CD4-positive, alpha-beta T cell treated with Interleukin-17A for 1 hour (primary cell): ENCODE measurements at regions not wholly inside any gene's neighbourhood (a gene's known extent, or its start where the extent isn't known, plus 50 kb on each side); places are given as distances from the start of the nearest gene placed in this dataset.

Source experiments
- DNase-seq: peaks from one replicate; pipeline ENCODE4 v3.0.0-alpha.2; 2020

DNA sequence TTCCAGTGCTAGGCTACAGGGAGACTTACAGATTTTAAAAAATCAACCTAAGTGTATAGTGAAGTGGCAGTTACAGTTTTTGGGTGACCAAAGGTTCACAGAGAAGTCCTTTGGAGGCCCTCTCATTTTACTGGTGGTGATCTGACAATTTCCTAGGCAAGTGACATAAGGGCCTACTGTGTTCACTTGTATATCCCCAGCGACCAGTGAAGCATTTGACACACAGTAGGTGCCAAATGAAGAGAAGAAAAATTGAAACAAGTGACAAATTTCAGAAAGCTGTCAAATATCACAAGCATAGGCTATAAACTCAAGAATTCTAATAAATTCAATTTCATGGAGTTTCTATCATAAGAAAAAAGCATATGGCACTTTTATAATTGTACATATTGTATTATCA, 89.5 kb downstream of the RPL22L1 start:
- no peak for DNase-seq

DNA sequence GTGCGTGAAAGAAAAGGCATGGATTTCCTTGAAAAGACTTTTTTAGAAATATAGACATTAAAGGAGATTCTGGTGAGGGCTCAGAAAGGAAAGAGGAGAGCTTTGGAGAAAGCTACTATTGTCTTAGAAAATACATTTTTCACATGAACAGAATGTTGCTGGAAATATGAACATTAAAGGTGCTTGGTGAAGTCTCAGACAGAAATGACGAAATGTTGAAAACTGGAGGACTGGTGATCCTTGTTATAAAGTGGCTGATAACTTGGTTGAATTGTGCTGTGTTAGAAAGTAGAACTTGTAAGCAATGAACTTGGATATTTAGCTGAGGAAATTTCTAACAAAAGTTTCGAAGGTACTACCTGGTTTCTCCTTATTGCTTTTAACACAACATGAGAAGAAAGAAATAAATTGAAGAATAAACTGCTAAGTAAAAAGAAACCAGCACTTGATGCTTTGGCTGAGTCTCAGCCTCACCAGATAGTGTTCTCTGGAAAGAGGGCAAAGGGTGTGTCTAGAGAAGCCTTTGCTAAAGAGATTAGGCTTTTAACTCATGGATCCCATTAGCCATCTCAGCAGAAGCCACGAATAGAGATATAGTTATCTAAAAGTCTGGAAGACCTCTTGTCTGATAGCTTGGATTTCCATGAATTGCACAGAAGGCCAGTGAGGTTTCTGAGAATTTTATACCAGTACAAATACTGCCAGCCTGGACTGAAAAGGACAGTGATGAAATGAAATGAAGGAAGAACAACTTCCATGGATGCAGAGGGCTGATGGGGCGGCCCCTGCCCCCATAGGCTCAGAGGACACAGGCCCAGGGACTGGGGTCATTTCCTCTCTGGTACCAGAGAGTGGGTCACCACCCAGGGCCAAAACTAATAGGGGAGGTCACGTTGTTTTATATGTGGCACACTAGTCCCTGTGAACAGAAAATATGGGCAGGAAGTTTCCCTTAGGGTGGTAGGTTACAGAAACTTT, 91.5 kb downstream of the RPL22L1 start:
- no peak for DNase-seq

DNA sequence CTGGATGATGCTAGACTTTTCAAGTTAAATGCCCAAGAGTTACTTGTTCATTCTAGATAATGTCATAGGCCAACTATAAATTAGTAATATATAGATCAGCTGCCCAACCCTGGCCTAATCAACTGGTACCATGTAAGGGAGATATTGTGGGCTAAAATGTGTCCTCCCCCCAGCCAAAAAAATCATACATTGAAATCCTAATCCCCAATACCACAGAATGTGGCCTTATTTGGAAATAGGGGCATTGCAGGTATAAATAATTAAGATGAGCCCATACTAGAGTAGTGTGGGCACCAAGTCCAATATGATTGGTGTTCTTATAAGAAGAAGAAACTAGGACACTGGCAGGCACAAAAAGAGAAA, 92.5 kb downstream of the RPL22L1 start:
- DNase-seq, result no peak

DNA sequence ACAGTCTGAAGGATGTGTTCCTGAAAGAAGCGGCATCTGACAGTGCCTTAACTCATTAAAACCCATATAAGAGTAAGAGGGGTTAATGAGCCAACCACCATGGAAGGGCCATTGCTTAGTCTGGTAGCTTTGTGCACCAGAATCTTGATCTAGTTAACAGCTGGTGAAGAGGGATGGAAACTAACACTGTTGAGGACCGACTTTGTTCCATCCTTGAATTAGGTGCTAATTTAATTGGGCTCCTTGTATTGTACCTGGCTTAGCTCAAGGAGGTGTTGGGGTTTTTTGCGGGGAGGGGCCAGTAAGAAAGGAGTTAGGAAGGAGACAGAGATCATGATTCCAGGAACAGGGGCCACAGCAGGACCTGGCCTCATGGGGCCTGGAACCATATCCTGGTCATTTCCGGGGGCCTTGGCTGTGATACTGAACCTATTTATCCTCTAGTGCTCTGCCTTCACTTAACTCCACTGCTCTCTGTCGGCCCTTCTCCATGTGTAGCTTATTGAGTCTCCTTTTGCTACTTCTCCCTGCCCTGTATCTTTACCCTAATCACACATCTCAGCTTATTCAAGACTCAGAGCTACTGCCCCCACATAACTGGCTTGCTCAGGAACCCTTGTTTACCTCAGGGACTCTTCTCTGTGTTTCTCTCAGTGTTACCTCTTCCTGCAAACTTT, 93.0 kb downstream of the RPL22L1 start:
- DNase-seq, result no peak

DNA sequence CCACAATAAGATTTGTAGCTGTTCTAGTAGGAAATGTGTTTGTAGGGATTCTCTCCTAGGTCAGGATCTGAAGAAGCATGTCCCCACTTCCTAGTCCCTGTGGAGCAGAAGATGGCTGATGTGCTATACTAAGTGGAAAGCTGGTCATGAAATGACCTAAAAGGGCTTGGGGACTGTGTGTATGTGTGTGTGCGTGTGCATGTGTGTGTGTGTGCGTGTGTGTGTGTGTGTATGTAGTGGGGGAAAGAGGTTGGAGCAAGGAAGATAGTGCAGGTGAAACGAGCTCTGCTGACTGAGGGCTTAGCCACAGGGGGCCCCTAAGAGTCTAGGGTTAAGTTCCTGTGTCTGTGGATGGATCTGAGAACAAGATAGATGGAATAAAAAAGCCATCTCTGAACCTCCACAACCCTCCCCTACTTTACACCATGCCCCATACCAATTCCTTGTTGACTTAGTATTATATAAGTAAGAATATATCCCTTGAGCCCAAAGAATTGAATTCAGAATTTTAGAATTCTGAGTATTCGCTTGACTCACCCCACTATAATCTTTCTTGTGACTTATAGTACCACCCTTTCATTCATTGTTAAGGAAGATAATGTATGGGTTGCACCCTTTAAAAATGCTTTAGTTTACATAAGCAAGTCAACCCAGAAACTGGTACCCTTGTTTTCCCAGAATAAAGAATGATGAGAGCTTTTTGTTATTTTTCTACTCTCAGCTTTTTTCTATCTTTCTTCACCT, 96.1 kb downstream of the RPL22L1 start:
- DNase-seq, result no peak

DNA sequence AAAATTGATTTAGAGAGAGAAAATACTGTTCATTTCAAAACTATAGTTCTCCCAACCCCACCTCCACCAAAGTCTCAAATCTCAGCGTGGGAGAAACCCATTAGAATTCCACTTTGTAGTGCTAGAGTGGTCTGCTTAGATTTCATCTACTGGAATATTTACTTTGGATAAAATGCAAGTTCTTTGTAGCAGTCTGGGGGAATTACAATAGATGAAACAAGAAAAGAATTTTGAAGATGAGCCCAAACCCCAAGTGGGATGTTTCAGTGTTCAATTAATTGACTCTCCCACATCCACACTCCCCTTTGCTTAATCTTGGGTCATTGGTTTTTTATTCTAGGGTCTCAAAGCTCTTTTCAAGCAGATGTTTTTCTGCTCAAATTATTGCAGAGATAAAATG, 97.8 kb downstream of the RPL22L1 start:
- DNase-seq, result no peak

DNA sequence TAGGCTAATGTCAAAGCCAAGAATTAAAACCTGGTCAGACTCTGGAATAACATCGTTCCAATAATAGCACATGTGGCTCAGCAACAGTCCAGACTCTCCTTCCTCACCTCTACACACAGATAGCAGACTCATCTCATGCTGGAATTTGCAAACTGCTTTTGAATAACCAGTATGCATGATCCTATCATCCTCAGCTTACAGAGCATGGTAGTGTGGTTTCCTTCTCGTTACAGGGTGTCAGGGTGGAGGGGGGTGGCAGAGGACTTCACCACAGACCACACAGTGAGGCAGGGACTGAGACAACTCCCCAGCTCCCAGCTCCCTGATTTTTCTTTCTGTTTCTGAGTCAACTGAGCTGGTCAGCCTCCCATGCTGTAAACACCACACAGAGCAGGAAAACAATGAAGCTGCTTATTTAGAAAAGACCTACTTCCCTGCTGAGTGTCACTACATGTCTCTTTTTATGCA, 101.6 kb downstream of the RPL22L1 start:
- peak; percentile 5 for DNase-seq

DNA sequence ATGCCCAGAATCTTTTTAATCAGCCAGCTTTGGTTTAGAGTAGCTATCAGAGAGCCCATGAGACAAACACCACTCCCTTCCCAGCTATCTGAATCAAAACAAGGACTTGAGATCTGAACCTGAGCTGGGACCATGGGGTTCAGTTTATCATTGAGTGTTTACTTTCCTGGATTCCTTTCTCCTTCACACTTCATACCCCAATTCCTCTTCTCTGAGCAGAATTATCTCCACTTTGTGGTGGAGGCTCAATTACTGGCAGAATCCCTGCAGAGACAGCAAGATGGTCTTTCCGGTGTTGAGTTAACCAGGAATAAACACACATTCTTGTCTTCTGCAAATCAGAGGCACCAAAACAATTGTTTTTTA, 102.4 kb downstream of the RPL22L1 start:
- no peak for DNase-seq

DNA sequence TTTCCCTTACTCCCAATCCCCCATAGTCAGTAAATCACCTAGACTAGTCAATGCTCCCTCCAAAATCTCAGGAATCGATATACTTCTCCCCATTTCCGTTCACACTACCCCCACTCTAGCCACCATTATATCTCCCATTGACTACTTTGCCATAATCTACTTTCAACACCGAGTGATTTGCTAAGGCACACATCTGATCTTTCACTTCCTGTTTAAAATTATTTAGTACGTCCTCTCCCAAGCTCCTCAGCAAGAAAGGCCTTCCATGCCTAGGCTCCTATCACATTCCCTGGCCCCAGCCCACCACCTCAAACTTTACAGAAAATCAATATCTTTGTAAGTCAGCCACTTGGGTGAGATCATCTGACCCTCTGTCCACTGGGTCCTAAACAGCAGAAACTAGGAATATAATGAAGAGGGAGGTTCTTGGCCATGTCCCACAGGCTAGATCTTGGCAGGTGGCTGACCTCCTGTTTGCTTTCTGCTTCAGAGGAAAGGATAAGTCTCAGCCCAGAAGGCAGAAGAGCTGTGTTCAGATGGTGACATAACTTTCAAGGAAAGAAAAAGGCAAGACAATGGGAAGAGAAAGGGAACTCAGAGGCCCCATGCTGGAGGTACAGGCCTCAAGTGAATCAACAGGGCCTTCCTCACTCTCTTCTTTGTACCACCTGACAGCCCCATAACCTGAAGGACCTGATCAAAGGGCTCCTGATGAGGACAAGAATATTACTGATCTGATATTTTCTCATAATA, 103.0 kb downstream of the RPL22L1 start:
- DNase-seq, result no peak

DNA sequence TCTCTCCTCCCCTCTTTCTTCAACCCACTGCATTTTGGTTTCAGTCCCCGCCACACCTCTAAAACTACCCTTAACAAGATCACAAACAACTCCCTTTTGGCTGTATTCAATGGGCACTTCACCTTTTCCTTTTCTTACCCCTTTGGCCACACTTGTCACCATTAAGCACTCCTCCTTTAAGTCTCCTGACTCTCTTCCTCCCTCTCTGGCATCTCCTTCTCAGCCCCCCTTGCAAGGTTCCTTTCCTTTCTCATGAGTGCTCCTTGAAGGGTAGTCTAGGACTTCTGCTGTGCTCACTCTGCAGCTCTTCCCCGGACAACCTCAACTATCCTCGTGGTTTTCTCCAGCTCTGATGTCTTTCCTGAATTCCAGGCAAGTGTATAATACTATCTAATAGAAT, 103.7 kb downstream of the RPL22L1 start:
- no peak for DNase-seq

DNA sequence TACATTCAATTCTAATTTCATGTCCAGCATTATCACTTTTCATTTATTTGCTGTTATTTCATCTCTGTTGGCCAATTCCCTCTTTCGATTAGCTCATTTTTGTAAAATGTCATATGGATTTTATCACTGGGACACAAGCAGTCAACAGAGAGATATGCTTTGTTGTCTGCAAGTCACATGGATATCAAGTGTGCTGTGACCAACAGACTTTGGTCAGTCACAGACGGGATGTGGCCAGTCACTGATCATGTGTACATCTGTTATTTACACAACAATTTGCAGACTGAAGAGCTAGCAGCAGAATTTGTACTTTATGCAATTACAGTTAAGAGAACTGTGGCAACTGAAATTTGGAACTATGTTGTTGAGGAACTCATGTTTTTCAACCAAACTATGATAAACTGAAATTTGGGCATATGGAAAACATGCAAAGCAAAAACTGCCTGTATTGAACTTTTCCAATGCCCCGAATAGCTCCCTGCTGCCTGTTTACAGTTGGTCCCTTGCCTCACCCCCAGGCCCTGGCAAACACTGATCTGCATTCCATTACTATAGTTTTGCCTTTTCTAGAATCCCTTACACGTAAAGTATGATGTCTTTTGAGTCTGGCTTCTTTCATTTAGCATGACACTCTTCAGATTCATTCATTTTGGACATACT, 104.4 kb downstream of the RPL22L1 start:
- no peak for DNase-seq

DNA sequence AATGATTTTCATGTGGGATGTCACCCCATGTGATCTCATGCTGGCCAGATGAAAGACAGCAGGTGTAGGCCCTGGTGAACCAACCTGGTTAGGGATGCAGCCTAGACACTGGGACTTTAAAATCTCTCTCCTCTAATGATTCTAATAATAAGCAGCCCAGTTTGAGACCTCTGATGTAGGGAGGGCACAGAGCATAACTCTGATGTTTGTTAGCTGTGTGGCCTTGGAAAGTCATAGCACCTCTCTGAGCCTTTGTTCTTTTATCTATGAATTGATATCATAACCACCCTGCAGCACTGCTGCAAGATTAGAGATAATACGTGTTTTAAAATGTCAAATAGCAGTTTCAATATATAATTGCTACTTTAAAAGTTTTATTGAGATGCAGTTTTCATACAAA, 106.0 kb downstream of the RPL22L1 start:
- DNase-seq, result no peak

DNA sequence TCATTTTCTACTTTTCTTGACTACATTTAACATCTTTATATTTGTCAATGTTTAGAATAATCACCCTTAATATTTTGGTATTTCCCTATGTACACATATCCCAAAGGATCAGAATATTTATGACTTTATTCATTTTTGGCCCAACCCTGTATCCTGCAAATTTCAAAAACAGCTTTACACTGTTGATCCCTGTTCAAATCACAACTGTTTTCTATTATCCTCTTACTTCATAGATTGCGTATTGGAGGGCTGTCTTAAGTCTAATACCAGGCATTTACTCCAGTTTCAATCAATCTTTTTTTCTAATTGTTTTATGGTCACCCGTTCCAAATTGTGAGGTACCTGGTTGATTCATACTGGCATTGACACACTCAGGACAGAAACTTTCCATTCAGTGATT, 107.9 kb downstream of the RPL22L1 start:
- DNase-seq, result no peak

DNA sequence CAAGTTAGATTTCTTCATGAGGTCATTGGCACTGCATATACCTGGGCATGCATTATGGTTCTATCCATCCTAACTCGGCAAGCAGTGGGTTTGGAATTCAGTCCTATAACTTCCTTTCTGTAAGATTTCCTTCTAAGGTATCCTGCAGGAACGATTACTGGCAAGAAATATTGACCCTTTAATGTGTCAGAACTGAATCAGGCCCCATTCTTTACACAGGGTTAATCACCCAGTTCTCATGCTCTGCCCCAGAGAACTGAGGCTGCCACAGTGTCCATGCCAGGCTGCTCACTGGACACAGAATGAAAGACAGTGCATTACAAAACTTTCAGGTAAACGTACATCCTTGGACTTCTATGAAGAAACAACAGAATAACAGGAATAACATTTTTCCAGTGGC, 108.9 kb downstream of the RPL22L1 start:
- no peak for DNase-seq

DNA sequence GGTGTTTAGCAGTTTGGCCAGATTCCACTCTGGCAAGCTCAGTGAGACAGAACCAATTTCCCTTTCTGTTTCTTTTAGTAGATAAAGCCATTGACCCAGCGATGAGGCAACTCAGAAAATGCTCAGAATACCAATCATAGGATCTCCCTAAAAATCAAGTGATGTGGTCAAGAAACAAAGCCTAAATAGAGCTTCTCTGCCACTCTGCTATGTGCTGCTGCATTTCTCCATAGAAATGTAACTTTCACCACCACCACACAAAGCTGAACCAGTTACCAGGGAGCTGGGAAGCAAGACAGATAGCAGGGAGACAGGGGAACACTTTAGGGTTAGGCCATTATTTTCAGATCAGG, 109.8 kb downstream of the RPL22L1 start:
- DNase-seq, result no peak

DNA sequence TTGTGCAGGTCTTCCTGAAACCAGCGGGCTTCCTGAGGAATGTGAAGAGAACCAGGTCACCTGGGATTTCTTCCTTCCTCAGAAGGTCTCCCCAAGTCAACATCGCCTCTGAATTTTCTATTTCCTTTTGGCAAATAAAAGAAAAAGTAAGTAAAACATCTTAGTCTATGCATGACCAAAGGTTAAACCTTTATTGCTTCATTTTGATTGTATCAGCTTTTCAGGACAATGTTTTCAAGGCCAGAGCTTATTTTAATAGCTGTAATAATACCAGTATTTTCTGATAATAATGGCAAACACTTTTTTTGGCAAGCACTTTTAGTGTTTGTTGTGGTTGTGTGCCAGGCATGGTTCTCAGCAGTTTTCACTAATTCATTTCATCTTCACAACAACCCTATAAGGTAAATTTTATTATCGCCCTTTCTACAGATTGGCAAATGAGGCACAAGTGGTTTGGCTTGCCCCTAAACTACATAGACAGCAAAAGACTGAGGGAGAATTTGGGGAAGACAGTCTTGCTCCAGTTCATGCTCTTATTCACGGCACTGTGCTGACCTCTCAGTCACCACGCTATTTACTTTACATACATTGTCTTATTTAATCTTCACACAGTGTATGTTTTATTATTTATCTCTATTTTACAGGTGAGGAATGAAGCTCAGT, 110.4 kb downstream of the RPL22L1 start:
- no peak for DNase-seq

DNA sequence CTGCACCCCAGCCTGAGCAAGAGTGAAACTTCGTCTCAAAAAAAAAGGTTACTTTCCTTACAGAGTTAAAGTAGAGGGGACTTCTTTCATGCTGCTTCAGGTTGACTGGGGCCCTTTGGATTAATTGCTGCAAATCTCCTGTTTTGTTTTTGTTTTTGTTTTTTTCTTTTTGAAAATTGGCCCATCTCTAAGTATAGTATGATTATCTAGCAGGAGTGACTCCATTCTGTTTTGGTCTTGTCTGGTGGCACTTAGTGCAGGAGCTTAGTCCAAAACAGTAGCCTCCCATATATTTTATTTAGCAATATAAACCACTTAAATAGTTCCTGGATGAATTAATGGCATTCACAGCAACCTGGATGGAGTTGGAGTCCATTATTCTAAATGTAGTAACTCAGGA, 113.0 kb downstream of the RPL22L1 start:
- no peak for DNase-seq

DNA sequence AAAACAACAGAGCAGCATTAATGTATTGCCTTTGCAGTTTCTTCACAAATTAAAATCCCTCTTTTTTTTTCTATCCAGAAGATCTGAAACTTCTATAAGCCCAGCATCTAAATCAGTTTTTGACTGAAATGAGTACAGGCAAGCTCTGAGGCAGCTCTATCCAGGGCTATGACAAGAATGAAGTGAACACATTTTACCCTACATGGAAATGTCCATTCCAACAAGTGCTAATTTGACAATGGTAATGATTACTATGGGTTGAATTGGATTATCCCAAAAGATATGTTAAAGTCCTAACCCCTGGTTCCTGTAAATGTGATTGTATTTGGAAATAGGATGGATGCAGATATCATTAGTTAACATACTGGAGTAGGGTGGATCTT, 115.7 kb downstream of the RPL22L1 start:
- no peak for DNase-seq

DNA sequence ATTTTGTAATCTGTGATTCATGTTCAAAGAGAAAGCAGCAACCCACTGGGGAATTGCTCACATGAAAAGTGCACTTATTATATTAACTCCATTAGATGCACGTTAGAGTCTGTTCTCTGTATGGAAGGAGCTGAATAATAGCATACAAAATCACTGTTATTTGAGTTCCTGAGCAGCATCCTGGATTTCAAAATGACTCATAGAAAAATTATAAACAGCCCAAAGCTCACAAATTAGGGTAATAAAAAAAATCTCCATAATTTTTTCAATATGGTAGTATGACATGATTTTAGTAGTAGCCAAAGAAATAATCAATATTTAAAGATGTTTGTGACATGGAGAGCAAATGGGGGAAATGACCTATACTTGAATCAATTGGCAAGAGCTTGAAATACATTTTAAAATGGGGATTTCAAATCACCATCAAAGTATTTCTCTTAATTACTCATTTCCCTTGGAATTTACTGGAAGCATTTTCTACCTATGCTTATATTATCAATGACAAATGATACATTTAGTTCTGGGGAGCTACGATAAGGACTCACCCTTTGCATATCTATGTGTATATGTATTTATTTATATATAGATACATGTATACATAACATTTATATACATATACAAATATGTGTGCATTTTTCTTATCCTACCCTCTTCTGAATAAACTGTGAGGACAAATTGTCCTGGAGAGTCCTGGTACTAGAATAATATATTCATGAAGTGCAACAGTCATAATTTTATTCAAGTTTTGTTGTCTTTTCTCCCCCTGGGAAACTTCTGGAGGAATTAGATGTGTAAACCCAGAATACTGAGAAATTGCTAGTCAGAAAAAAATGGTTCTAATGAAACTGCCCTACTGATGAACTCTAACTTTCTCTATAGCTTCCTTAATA, 116.3 kb downstream of the RPL22L1 start:
- no peak for DNase-seq

DNA sequence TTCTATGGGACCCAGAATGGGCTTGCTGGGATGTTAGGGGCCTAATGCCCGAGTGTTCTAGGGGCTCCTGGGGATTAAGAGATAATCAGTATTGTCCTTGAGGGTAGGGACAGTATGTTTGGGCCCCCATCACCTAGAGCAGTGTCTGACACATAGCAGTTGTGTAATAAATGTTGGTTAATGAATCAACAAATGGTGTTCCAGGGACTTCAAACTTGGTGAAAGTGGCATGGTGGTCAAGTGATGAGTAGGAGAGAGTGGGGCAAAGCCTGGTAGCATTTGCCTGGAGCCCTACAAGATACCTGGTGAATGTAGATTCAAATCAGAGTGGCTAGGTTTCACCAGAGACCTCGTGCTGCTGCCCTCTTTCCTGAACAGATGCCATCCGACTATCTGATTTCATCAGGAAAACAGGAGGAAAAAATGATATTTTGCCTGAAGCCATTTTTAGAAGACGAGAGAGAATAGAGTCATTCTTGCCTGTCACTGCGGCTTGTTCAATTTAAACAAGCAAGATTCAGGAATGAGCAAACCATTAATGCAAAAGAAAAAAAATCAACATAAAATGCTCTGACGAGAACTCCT, 117.3 kb downstream of the RPL22L1 start:
- DNase-seq, result no peak
